CD4-positive, alpha-beta T cell treated with Interleukin-4 for 1 hour (primary cell): ENCODE measurements at regions not wholly inside any gene's neighbourhood (a gene's known extent, or its start where the extent isn't known, plus 50 kb on each side); places are given as distances from the start of the nearest gene placed in this dataset.
A peak's percentile ranks its signal among the peaks of the same experiment; 100 is the strongest.

ENCODE experiments used
- DNase-seq, 2 donors: peaks; one replicate each; pipeline ENCODE4 v3.0.0-alpha.2; 2020 to 2022

DNA sequence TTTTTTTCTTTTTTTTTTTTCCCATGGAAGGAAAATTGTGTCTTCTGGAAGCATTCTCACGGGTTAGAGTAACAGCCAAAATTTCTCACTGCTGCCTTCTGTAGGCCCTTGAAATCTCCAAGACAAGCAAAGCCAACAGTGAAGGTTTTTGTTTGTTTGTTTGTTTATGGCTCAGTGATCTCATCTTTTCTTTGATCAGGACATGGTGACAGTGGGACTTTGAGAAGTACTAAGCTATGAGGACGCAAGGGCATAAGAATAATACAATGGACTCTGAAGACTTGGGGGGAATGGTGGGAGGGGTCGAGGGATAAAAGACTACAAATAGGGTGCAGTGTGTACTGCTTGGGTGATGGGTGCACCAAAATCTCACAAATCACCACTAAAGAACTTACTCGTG, 419.4 kb downstream of the PTPRC start:
- DNase-seq: no peak

DNA sequence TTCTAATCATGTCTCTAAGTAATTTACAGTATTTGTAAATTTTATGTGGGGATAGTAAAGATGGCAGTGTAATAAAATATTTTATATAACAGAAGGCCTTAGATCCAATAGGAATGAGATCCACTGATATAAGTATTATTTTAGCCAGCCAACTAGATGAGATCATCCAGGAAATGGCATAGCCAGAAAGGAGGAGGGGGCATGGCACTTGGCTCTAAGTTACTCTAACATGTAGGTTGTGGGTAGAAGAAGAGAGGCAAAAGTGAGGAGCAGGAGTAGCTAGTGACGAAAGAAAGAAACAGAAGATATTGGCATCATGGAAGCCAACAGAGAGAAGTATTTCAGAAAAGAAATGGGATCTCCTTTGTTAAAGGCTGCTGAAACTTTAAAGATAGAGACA, 426.1 kb downstream of the PTPRC start:
- DNase-seq: no peak

DNA sequence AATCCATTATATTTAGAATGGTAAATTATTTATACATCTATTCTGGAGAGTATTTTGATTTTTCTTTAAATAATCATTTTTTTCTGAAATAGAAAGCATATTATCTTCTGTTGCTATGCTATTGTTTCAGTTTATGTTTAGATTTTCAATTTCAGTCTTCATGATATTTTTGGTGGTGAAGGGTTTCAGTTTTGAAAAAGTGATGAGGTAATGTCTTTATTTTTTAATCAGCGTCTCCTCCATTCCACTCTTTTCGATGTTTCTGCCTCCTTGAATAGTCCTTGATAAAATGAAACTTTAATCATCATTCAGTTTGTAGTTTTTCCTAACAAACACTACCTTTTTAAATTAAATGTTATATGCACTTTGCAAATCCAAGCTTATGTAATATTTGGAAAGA, 428.6 kb downstream of the PTPRC start:
- DNase-seq: no peak

DNA sequence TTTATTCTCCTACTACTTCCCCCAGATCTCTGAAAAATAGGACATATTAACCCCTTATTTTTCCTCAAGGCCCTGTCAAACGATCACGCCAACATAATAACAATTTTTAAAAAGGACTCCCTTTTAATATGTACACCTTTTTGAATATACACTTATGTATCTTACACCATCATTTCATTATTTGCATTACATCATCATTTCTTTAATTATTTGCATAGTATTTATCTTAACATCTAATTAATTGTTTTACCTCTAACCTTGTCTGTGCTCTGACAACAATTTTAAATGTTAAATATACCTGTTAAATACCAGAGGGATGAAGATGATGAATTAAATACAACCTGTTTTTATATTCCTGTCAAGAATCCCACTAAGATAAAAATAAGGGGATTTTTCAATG, 432.2 kb downstream of the PTPRC start:
- no peak for DNase-seq

DNA sequence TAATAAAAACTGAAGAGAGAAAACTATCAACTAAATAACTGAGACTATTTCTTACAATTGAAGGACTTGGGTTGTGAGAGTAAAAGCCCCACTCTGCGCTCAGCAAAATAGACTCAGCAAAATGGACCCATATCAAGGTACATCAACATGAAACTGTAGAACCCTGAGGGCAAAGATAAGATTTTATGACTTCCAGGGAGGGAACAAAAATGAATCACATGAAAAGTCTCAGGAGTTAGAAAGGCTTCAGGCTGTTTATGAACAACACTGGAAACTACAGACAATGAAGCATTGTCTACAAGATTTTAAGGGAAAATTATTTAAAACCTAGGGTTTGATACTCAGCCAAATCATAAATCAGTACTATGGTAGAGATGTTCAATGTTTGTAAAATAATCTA, 434.3 kb downstream of the PTPRC start:
- no peak for DNase-seq

DNA sequence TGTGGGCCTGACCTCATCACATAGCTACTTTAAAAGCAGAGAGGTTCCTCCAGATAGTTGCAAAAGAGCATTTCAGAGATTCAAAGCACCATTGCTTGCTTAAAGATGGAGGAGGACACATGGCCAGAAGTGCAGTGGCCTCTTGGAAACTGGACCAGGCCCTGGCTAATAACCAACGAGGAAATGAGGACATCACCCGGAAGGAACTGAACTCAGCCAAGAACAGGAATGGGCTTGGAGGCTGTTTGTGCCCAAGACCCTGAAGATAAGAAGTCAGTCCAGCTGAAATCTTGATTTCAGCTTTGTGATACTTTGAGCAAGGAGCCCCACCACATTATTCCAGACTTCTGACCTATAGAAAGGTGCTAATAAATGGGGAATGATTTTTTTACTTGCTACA, 437.0 kb downstream of the PTPRC start:
- no peak for DNase-seq

DNA sequence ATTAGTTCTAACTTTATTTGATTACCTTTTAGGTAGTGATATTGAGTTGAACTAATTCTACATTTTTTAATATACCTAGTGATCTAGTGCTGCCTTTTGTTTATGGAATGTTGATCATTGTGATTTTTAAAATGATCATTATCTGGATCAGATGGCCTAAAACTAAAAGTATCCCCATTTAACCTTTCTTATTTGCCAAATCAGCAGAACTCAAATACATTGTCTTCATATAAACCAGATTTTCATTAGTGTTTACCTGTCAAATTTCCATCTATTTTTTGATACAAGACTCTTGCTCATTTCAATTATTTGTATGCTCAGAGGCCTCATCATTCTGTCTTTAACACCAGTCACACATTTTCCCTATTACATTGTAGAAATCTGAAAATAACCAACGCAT, 441.2 kb downstream of the PTPRC start:
- no peak for DNase-seq

DNA sequence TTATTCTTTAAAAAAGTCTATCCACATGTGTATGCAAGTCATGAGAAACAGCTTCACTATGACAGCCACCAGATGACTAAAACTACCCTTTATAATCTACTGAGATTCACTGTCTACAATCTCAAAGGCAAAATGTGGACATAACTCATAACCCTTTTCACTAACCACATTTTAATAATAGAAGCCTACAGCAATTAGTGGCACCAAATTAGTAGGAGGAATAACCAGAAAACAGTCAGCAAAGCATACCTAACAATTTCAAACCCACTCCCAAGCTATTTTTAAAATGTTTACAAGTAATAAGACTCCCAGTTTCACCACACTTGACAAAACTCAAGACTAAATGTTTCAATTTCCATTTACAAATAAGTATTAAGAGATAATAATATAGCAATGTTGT, 442.9 kb downstream of the PTPRC start:
- no peak for DNase-seq

DNA sequence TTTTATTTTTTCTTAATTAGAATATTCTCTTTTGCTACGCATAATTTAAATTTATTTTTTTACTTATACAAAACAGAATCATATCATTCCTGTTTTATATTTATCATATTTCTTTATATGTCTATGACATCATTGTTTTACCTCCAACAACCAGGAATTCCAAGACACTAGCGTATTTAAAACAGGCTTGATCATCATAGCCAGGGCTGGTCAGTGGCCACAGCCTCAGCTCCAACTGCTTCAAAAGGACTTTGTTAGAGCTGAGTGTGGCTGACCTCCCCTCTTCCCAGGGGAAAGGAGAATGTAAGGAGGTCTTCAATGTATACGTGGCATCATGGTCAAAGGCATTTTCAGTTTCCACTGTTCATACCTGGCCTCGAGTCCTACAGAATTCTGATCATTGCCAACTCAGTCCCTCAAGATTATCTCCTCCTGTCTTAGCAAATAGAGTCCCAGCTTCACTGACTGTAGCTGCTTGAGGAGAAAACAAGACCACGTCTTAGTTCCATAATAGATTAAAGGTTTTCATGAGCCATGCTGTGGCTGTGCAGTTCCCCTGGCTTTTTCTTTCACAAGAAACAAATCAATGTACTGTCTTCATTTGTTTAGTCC, 444.0 kb downstream of the PTPRC start:
- no peak for DNase-seq

DNA sequence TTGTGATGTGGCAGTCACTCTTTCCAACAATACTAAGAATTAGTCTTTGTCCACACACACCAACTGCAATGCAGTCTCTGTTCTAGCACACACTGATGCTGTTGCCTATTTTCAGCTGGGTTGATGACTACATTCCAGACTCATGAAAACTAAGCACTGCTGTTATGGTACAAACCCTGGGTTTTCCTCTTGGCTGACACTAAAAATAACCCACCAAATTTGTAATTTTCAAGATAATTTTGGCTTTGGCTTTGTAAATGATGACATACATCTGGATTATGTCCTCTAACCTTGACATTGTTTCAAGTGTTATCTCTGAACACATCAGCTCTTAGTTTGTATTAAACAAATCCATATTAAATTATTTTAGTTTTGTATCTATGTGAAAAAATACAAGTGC, 444.8 kb downstream of the PTPRC start:
- DNase-seq: no peak

DNA sequence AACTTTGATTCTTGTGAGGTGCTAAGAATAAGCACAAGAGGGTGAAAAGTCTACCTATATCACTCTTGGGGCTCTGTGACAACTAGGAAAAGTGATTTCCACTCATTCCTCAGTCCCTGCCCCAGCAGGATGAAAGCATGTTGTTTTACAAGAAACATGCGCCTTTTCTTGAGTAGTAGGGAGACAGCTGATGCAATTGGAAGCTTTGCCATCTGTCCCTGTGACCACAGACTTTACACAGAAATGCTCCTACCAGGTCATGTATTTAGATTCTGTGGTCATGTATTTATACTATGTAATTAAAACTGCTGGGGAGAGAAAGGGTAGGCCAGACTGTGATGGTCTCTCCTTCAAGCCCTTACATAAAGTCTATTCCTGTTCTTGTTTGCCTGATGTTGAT, 445.5 kb downstream of the PTPRC start:
- DNase-seq: no peak

DNA sequence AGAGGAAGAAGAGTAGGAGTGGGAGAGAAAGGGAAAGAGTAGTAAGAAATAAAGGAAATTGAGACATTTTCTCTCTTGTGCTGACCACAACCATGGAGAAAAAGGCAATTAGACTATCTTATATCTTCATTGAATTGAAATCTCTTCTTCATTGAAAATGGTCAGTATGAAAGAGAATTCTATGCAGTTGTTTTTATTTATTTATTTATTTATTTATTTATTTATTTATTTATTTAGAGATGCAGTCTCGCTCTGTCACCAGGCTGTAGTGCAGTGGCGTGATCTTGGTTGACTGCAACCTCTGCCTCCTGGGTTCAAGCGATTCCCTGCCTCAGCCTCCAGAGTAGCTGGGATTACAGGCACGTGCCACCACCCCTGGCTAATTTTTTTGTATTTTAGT, 447.1 kb downstream of the PTPRC start:
- no peak for DNase-seq

DNA sequence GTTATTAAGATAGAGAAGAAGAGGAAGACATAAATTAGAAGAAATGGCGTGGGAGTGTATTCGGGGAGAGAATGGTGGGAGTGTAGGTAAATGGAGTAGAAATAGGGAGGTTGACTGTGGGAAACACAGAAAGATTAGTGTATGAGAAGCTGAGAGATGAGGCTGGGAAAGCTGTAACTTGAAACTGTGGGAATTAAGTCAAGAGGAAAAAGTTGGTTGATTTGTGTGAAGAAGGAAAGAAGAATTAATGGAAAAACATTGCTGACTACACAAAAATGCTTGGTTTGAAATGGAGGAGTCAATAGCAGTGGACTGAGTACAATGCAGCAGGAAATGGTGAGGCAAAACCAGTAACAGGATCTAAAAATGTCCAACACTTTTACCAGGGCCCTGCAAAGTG, 448.3 kb downstream of the PTPRC start:
- no peak for DNase-seq

DNA sequence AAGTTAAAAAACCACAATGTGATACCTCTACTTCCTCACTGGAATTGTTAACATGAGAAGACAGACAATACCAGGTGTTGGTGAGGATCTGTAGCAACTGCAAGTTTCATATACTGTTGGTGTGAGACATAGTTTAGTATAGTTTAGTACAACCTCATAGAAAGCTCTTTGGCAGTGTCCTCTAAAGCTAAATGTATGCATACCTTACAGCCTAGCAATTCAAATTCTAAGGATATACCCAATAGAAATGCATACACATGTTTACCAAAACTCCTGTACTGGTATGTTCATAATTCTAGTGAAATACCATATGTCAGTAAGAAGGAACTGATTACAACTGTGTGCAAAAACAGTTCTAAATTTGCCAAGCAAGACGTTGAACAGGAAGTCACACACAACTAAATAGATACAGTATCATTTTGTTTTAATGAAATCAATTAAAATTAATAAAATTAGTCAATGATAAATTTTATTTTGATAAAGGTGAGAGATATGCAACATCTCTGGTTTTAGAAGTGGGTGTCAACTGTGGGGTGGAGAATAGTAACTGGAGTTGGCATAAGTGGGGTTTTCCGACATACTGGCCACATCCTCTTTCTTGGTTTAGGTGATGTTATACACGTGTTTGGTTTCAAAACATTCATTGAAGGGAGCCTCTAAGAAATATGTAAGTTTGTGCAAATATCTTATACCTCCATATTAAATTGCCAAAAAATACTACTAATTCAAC, 450.7 kb downstream of the PTPRC start:
- peak; percentile 53 to 73 for DNase-seq

DNA sequence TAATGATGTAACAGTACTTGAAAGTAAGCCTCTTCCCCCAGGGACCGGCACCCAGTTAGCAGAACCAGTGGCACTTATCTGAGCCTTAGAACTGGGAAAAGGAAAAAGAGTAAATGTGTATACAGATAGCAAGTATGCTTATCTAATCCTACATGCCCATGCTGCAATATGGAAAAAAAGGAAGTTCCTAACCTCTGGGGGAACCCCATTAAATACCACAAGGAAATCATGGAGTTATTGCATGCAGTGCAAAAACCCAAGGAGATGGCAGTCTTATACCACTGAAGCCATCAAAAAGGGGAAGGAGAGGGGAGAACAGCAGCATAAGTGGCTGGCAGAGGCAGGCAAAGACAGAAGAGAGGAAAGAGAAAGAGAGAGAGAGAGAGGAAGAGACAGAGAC, 456.8 kb downstream of the PTPRC start:
- DNase-seq: peak; percentile 19 to 32

DNA sequence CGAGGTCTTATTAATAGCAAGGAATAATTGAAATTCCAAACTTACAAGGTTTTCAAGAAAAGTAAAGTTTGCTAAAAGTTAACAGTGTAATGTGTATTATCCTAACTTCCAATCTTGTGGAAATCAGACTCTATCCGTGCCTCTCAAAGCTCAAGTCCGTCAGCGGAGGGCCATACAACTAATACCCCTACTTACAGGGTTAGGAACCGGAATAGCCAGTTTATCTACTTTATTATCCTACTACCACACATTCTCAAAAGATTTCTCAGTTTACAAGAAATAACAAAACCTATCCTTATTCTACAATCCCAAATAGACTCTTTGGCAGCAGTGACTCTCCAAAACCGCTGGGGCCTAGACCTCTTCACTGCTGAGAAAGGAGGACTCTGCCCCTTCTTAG, 457.8 kb downstream of the PTPRC start:
- DNase-seq: no peak

DNA sequence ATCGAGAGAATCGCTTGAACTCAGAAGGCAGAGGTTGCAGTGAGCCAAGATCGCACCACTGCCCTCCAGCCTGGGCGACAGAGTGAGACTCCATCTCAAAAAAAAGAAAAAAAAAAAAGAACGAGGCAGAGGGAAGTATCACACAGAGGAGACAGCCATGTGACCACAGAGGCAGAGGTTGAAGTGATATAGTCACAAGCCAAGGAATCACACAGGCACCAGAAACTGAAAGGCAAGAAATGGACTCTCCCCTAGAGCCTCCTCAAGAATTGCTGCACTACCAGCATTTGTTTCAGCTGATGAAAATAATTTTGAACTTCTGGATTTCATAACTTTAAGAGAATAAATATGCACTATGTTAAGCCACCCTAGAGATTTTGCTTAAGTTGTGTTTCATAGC, 459.6 kb downstream of the PTPRC start:
- no peak for DNase-seq

DNA sequence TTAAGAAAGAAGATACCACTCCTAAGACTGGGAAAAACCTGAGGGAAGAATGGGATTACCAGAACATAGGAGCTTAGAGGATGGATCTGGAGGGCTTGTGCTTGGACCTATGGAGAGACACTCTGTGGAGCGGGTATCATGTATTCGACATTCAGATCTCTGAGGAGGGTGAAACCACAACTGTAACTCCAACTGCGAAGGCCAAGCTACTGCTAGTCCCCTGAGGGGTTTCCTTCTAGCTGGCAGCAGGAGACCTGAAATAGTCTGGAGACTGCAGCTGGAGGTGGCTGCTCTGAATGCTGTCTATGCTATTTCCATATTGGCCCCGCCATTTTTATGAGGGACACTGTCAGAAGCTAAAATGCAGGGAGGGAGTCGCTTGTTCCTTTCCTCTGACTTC, 462.3 kb downstream of the PTPRC start:
- DNase-seq: no peak

DNA sequence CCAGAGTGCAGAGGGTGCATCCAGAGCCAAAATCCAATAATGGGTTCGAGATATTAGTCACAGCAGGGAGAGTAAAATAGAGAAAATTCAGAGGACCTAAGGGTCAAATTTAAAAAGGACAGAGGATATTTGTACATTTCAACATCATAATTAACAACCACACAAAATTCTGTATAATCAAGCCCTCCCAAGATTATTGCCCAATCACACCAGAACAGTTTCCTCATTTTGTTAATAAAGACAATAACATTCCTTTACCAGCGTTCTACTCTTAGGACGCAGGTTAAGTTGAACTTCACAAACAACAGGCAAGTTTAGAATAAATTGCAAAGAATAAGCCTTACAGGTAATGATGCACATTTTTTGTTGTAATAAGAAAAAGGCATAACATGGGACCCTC, 462.8 kb downstream of the PTPRC start:
- DNase-seq: no peak

DNA sequence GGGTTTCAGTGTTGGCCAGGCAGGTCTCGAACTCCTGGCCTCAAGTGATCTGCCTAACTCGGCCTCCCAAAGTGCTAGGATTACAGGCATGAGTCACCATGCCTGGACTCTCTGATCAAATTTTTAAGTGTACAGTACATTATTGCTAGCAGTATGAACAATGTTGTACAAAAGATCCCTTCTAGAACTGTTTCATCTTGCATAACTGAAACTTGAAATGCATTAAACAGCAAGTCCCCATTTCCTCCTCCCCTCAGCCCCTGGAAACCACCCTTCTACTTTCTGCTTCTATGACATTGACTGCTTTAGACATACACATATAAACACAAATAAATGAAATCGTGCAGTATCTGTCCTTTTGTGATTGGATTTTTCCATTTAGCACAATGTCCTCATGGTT, 463.4 kb downstream of the PTPRC start:
- no peak for DNase-seq

DNA sequence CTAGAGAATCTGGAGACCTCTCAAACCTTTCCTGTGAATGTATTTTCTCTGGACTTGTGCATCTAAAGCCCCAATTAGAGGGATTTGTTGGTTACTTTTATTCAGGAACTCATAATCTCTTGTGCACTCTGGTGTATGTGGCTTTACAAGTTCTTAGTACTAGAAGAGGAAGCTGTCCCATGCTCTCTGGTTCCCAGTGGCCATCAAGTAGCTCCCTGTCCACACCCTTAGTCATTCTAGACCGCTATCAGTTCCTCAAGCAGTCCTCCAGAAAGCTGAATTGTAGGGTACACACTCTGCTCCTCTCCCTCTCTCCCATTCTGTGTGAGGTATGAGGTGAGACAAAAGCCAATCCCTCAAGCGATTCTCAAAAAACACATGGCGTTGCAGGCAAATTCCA, 470.3 kb downstream of the PTPRC start:
- no peak for DNase-seq

DNA sequence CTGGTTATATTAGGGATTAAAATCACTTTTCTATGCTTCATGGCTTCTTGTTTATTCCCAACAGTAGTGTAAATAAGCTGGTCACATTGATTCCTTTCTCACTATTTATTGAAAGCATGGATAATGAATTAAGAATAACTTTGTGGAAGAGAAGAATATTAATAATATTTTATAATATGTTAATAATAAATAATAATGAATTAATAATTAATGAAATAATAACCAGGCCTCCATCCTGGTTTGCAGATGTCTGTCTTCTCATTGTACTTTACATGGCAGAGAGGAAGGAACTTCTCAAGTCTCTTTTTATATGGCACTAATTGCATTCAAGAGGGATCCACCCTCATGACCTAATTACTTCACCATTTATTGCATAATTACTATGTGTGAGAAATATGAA, 473.5 kb downstream of the PTPRC start:
- DNase-seq: no peak

DNA sequence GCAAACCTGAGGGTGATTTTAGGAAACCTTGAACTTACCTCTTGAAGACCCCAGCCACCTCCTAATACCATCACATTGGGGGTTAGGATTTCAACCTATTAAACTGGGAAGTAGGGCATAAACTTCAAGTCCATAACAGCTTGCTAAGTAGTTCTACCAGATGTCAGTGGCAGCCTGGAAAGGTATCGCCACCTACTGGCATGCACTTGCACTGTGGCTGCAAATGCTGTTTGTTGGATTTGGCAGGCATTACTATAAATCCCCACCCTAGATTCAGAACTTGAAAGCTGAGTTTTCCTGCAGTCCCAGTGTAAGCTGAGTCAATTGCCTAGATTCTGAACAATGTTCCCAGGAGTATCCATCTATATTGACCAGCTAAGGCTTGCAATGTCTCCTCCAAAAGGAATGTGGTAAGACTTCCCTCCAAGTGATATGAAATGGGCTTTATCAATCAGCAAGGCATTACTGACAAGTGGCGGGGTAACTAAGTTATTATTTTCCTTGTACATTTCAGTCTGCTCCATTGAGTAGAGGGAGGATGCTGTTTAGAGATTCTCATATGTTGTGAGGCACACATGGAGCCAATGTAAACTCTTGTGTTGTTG, 474.5 kb downstream of the PTPRC start:
- DNase-seq: peak; percentile 65 to 73

DNA sequence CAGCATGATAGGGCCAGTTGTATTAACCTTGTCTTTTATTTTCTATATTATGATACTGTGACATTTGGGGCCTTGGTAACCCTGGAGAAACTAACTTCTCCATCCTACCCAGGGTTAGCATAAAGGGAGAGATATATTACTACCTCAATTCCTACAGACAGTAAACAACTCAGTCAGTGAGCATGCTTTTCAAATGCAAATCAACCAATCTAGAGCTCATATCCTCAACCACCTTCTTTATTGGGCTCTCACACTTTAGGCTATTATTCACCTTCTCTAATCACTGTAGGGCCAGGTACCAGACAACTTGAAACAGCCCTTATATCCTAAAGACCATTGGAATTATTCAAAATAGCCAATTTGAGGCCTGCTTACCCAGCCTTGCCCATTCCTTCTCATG, 477.6 kb downstream of the PTPRC start:
- no peak for DNase-seq

DNA sequence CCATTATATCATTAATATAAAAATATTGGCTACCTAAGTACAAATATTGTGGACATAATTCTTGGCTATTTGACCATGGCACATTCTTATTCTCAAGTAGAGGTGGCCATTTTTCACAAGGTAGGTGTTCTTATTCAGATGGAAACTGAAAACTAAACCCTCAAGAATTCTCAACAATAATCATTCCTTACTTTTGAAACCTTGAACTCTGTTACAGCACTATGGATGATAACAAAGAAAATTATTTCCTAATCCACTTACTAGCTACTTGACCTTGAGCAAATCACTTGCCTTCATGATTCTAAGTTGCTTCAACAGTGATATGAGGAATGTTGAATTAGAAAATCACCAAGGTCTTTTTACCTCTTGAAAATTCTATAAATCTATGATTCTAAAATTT, 482.2 kb downstream of the PTPRC start:
- DNase-seq: no peak
